HG03342 (cell line): ENCODE measurements at regions not wholly inside any gene's neighbourhood (a gene's known extent, or its start where the extent isn't known, plus 50 kb on each side); places are given as distances from the start of the nearest gene placed in this dataset.
"Not testable (repeated sequence)": the region's sequence is repeated elsewhere in the genome, so short reads cannot be mapped to it uniquely, and the experiment has no call there.

ENCODE experiments used
- ATAC-seq: cut with Tn5 transposase; IDR thresholded peaks from one replicate; pipeline ENCODE4 v1.9.1; 2021; ENCODE audit warnings: mild to moderate bottlenecking, moderate library complexity; ENCODE audit not compliant: unreplicated experiment

GRCh38 chr2:138066139-138066806 is 102.0 kb downstream of the HNMT start:
- no peak for ATAC-seq

GRCh38 chr2:138066841-138067240 is 102.6 kb downstream of the HNMT start:
- no peak for ATAC-seq

GRCh38 chr2:138068669-138069068 is 104.4 kb downstream of the HNMT start:
- not testable (repeated sequence) for ATAC-seq

GRCh38 chr2:138071042-138071719 is 106.9 kb downstream of the HNMT start:
- ATAC-seq, result not testable (repeated sequence)

GRCh38 chr2:138071720-138072719 is 107.7 kb downstream of the HNMT start:
- ATAC-seq, result no peak

GRCh38 chr2:138078153-138078552 is 113.9 kb downstream of the HNMT start:
- ATAC-seq, result no peak

- no peak for ATAC-seq
Observed at GRCh38 chr2:138079976-138080375, 115.7 kb downstream of the HNMT start.

GRCh38 chr2:138081225-138082073 is 117.2 kb downstream of the HNMT start:
- ATAC-seq, result no peak

GRCh38 chr2:138084206-138084605 is 119.9 kb downstream of the HNMT start:
- no peak for ATAC-seq

GRCh38 chr2:138085441-138085840 is 121.2 kb downstream of the HNMT start:
- not testable (repeated sequence) for ATAC-seq

GRCh38 chr2:138086576-138086975 is 122.3 kb downstream of the HNMT start:
- no peak for ATAC-seq

- ATAC-seq, result no peak
Observed at GRCh38 chr2:138087751-138088593, 123.7 kb downstream of the HNMT start.

- peak; percentile 90 for ATAC-seq
Observed at GRCh38 chr2:138090330-138090729, 126.1 kb downstream of the HNMT start.

- no peak for ATAC-seq
Observed at GRCh38 chr2:138093455-138093854, 129.2 kb downstream of the HNMT start.

- ATAC-seq, result no peak
Observed at GRCh38 chr2:138094031-138094430, 129.8 kb downstream of the HNMT start.

- no peak for ATAC-seq
Observed at GRCh38 chr2:138095336-138095735, 131.1 kb downstream of the HNMT start.

- not testable (repeated sequence) for ATAC-seq
Observed at GRCh38 chr2:138099288-138099687, 135.0 kb downstream of the HNMT start.

- ATAC-seq, result no peak
Observed at GRCh38 chr2:138101718-138102117, 137.4 kb downstream of the HNMT start.

- no peak for ATAC-seq
Observed at GRCh38 chr2:138102664-138103063, 138.4 kb downstream of the HNMT start.

GRCh38 chr2:138103156-138103555 is 138.9 kb downstream of the HNMT start:
- ATAC-seq, result no peak
